ENCODE measurements at regions not wholly inside any gene's neighbourhood (a gene's known extent, or its start where the extent isn't known, plus 50 kb on each side); places are given as distances from the start of the nearest gene placed in this dataset.

DNA sequence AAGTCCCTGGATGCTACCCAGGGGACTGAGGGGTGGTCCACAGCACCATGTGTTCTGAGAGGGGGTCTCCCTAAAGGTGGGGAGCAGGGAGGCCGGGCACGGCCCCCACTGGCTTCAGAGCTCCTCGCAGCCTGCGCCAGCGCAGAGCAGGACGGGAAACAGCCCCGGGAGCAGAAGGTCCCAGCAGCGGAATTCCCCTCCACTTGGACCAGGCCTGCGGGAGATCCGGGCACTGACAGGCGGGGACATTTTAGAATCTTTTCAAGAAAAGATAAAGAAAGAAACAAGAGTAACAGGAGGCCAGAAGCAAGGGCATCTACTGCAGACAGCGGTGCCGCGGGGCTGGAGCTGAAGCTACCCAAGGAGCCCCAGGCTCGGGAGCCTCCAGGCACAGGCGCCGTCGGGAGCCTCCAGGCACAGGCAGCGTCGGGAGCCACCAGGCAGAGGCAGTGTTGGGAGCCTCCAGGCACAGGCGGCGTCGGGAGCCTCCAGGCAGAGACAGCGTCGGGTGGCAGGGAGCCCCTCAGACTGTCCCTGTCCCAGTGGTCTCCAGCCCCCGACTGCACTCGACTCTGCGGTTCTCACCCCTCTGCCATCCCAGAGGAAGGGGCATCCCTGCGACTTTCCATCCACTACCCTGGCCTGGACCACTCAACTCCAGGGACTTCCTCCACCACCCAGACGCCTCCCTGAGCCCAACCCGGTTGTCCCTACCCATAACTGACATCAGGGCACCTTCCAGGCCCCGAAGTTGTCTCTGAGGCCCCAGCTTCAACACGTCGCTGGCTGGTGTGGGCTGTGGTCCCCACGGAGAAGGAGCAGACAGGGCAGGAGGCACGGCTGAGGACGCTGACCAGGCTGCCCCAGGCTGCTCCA lies 211.1 kb downstream of the BRD1 start:
- H3K4me3 ChIP-seq (ENCODE audit: low read depth, low read length): no peak overlapping the region
- no peak for TF ChIP-seq CTCF (conservative IDR thresholded peaks at IDR 0.05; ENCODE audit: low read depth, low read length)
- no peak for DNase-seq (ENCODE audit: low read depth)

GRCh38 chr22:49614966-49615965 lies 212.4 kb downstream of the BRD1 start:
- no peak for TF ChIP-seq CTCF (conservative IDR thresholded peaks at IDR 0.05; ENCODE audit: low read depth, low read length)
- no peak overlapping the region for H3K4me3 ChIP-seq (ENCODE audit: low read depth, low read length)

GRCh38 chr22:49613511-49614270 lies 214.0 kb downstream of the BRD1 start:
- no peak for DNase-seq (ENCODE audit: low read depth)
- TF ChIP-seq CTCF (conservative IDR thresholded peaks at IDR 0.05; ENCODE audit: low read depth, low read length): no peak
- no peak overlapping the region for H3K4me3 ChIP-seq (ENCODE audit: low read depth, low read length)

More at GRCh38 chr22:49614966-49615965, 212.4 kb downstream of the BRD1 start:
- no peak for DNase-seq (ENCODE audit: low read depth)

- DNase-seq (ENCODE audit: low read depth): no peak
- no peak for TF ChIP-seq CTCF (conservative IDR thresholded peaks at IDR 0.05; ENCODE audit: low read depth, low read length)
Measured at GRCh38 chr22:49613108-49613507, 214.6 kb downstream of the BRD1 start.

DNA sequence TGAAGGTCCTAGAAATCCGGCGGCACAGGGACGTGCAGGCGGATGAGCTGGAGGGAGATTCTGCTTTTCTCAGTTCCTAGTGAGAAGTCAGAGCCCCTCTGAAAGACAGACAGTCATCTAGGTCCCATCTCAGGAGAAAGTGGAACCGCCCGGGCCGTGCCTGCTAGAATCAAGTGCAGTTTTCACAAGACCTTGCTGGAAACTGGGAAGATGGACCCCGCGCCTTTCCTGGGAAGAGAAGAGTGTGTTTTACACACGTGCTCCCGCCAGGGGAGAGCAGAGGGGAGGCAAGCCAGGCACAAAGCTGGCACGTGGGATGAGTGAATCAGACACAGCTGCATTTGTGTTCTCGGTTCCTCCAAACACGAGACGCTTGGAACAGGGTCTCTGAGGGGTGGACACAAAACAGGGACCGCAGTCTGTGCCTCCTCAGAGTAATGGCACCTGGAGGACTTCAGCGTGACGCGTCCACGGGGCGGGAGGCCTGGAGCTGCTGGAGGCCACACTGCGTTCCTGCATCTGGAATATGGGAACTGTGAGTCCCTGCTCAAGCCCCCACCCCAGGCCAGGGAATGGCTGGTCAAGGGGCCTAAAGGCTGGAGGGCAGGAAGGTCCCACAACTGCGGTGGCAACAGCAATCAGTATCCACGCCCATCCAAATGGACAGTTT lies 218.3 kb downstream of the BRD1 start:
- DNase-seq (ENCODE audit: low read depth): no peak
- TF ChIP-seq CTCF (conservative IDR thresholded peaks at IDR 0.05; ENCODE audit: low read depth, low read length): no peak

More at GRCh38 chr22:49613108-49613507, 214.6 kb downstream of the BRD1 start:
- no peak overlapping the region for H3K4me3 ChIP-seq (ENCODE audit: low read depth, low read length)

DNA sequence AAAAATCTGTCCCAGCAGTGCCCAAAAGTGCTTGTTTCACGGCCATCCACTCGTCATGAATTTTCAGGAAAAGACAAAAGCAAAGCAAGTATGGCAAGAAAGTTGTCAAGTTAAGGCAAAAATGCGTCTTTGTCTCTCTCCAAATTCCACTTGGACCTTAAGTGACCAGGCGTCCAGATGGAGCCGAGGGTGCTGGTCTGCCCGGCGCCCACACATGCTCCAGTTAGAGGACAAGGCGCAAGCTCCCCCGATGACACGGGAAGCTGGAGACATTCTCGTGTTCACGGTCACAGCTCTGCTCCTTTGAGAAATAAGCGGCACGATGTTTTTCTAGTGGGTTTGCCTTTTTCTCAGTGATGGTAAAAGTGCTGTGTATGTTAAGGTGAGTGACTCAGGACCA lies 219.0 kb downstream of the BRD1 start:
- H3K4me3 ChIP-seq (ENCODE audit: low read depth, low read length): no peak overlapping the region
- DNase-seq (ENCODE audit: low read depth): no peak
- no peak for TF ChIP-seq CTCF (conservative IDR thresholded peaks at IDR 0.05; ENCODE audit: low read depth, low read length)

More for the DNA sequence above, 218.3 kb downstream of the BRD1 start:
- no peak overlapping the region for H3K4me3 ChIP-seq (ENCODE audit: low read depth, low read length)
